NCI-H446 treated with DMSO at 0.1 percent for 48 hours (cell line): ENCODE measurements at regions not wholly inside any gene's neighbourhood (a gene's known extent, or its start where the extent isn't known, plus 50 kb on each side); places are given as distances from the start of the nearest gene placed in this dataset.
A peak's percentile ranks its signal among the peaks of the same experiment; 100 is the strongest.

Experiments
- DNase-seq: peaks from one replicate; lab custom pipeline; 2025; lab: John Stamatoyannopoulos, UW

DNA sequence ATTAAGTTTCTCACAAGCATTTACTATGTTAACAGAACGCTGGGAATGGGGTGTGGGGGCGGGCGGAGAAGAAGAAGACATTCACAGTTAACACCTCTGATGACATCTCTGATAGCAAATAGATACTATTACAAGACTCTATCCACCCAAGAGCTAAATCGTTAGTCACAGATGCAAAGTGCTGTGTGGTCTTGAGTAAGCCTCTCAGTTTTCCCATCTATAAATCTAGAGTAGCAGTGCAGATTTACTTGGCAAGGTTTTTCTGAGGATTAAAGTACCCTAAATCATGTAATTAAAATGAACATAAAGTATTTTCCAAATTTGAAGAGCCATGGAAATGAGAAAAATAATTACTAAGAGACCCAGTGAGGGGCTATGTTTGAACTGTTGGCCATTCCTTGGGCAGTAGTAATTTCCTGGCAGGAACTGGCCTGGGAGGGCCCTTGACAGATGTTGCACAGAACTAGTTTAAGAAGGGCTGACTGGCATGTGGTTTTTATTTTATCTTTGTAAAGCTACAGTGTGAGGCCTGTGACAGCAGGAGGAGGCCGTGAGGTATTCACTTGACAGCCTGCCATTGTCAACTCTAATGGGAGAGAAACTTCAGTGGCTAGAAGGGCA lies 58.7 kb upstream of the APOBEC4 start:
- peak; percentile 87 for DNase-seq

DNA sequence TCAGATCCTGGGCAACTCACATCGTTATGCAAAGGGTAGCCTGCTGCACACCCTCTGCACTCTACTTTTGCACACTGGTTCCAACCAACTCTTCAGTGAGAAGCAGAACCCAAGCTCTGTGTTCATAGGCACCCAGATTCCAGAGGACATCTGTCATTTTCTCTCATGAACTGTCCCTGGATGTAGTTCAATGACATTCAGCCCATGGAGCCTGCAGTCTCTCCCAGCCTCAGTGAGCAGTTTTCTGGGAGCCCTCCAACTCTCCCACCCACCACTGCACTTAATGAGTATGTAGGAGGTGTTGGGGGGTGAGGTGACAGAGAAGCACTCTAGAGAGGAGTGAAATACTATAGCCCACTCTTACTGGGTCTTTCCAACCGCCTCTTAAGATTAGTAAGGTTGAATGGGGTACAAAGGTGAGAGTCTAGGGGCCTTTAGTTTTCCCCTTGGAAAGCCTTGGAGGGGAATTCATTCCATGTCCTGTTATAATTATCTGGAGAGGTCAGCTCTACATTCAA lies 58.1 kb upstream of the APOBEC4 start:
- no peak for DNase-seq

DNA sequence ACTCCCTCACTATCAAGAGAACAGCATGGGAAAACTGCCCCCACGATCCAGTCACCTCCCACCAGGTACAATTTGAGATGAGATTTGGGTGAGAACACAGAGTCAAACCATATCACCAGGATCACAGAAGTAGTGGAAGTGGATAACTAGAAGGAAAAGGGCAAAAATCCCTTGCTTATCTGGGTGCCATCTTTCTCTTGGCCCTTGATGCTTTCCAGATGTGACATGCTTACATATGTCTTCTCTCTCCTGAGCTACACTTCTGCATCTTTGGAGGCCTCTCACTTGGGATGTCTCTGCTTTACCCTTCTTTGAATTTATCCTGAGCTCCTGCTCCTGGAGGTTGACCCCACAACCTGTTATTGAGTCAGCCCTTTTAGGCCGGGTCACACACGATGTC lies 57.6 kb upstream of the APOBEC4 start:
- DNase-seq, result no peak

GRCh38 chr1:183710333-183710732 lies 57.2 kb upstream of the APOBEC4 start:
- DNase-seq, result no peak

GRCh38 chr1:183704131-183704530 lies 51.0 kb upstream of the APOBEC4 start:
- DNase-seq, result no peak
